SK-N-SH treated with all-trans-retinoic acid at 6 μM for 48 hours (cell line): ENCODE measurements at regions not wholly inside any gene's neighbourhood (a gene's known extent, or its start where the extent isn't known, plus 50 kb on each side); places are given as distances from the start of the nearest gene placed in this dataset.

Experiments
- ARNTL ChIP-seq: fragments of 450-650 bp; formaldehyde crosslinking; IDR thresholded peaks from 2 replicates; pipeline ENCODE4 v1.5.0; 2020; ENCODE audit warnings: low read depth, mild to moderate bottlenecking, moderate library complexity, borderline replicate concordance
- OSR1 ChIP-seq: fragments of 250-450 bp; sonication (Bioruptor Pico); IDR thresholded peaks from 2 replicates; pipeline ENCODE4 v1.8.0; 2022; ENCODE audit warnings: moderate library complexity, mild to moderate bottlenecking, inconsistent platforms
- PATZ1 ChIP-seq: fragments of 250-450 bp; sonication (Bioruptor Pico); IDR thresholded peaks from 2 replicates; pipeline ENCODE4 v1.8.0; 2020; ENCODE audit warnings: mild to moderate bottlenecking, moderate library complexity, borderline replicate concordance
- RARB ChIP-seq: fragments of 250-450 bp; sonication (Bioruptor Pico); IDR thresholded peaks from 2 replicates; pipeline ENCODE4 v1.8.0; 2021; ENCODE audit warnings: mild to moderate bottlenecking, moderate library complexity
- TCF4 ChIP-seq: fragments of 250-450 bp; sonication (Bioruptor Pico); IDR thresholded peaks from 2 replicates; pipeline ENCODE4 v1.8.0; 2021; ENCODE audit warnings: mild to moderate bottlenecking, moderate library complexity, borderline replicate concordance
- TOX ChIP-seq: fragments of 250-450 bp; sonication (Bioruptor Pico); IDR thresholded peaks from 2 replicates; pipeline ENCODE4 v1.8.0; 2021; ENCODE audit warnings: mild to moderate bottlenecking, moderate library complexity, borderline replicate concordance
- ZFP3 ChIP-seq: fragments of 250-450 bp; sonication (Bioruptor Pico); IDR thresholded peaks from 2 replicates; pipeline ENCODE4 v1.5.0; 2020; ENCODE audit warnings: mild to moderate bottlenecking, moderate library complexity
- ZFP30 ChIP-seq: fragments of 450-650 bp; formaldehyde crosslinking; IDR thresholded peaks from 2 replicates; pipeline ENCODE4 v1.5.0; 2022; ENCODE audit warnings: mild to moderate bottlenecking, moderate library complexity
- ZNF565 ChIP-seq: fragments of 450-650 bp; formaldehyde crosslinking; conservative IDR thresholded peaks from 2 replicates; pipeline ENCODE4 v1.5.0; 2020; ENCODE audit warnings: low read depth, mild to moderate bottlenecking, moderate library complexity
- ZNF8 ChIP-seq: fragments of 450-650 bp; formaldehyde crosslinking; IDR thresholded peaks from 2 replicates; pipeline ENCODE4 v1.5.0; 2020; ENCODE audit warnings: mild to moderate bottlenecking, moderate library complexity

- no peak for TF ChIP-seq ZFP3 (CRISPR knock-in tag)
- TF ChIP-seq ARNTL (CRISPR knock-in tag), result no peak
- TF ChIP-seq RARB (CRISPR knock-in tag), result no peak
- TF ChIP-seq TCF4 (CRISPR knock-in tag), result no peak
- no peak for TF ChIP-seq PATZ1
- no peak for TF ChIP-seq ZNF8 (CRISPR knock-in tag)
- no peak for TF ChIP-seq ZNF565 (CRISPR knock-in tag)
- no peak for TF ChIP-seq OSR1 (CRISPR knock-in tag)
- TF ChIP-seq TOX (CRISPR knock-in tag), result no peak
- no peak for TF ChIP-seq ZFP30 (CRISPR knock-in tag)
Measured at GRCh38 chrX:44032479-44032878, 59.3 kb upstream of the NDP start.
